ENCODE measurements at regions not wholly inside any gene's neighbourhood (a gene's known extent, or its start where the extent isn't known, plus 50 kb on each side); places are given as distances from the start of the nearest gene placed in this dataset.

DNA sequence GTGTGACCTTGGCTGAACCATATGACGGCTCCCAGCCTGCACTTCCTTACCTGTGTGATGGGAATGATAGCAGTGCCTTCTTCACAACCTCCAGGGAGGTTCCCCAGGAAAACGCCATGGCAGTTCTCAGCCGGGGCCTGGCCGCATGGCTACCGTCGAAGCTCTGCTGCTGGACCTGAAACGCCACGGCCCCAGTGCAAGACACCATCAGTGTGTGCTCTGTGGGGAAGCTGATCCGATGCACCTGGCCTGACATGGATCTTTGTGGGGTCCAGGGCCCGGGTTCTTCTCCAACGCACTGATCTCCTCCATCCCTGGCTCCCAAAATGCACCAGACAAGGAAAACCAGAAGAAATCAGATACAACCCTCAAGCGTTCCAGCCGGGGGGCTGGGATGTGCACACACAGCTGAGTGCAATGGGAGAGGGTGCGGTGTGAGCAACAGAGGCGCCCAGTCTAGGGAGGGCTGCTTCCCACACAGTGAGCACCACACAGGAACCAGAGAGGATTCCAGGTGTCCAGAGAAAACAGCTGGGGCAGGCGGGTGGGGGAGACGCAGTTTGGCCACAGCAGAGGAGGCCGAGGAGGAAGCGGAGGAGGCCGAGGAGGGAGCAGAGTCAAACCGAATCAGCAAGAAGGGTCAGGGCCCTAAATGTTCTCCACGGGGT is 54.3 kb upstream of the ZNF469 start:
- POLR2A ChIA-PET = no interaction called here
- CTCF ChIA-PET = interaction anchor here (0.9 to 2.1 kb wide), 4 partner anchors 10 to 62 kb away, joined by 3 to 5 read pairs (median 4); no protein-coding TSS in a partner anchor
- FAIRE-seq (no peak), DNase-seq (ENCODE audit: low read depth in 1 of 2, low spot score in 1 of 2) (no peak), ATAC-seq (no peak)
- TF ChIP-seq CBX2 (IDR thresholded peaks at IDR 0.05; ENCODE audit: borderline replicate concordance, low read depth) (no peak), GATA3 (IDR thresholded peaks at IDR 0.05; ENCODE audit: borderline replicate concordance) (no peak), JUN (IDR thresholded peaks at IDR 0.05) (no peak), RFX5 (IDR thresholded peaks at IDR 0.05) (no peak), EHMT2 (IDR thresholded peaks at IDR 0.05; ENCODE audit: low read depth) (no peak), RAD21 (conservative IDR thresholded peaks at IDR 0.05 in 1 of 2, IDR thresholded peaks at IDR 0.05 in 1 of 2) (no peak), POLR2AphosphoS2 (conservative IDR thresholded peaks at IDR 0.05; ENCODE audit: low read length) (no peak)
- TF ChIP-seq, protein P1, sequence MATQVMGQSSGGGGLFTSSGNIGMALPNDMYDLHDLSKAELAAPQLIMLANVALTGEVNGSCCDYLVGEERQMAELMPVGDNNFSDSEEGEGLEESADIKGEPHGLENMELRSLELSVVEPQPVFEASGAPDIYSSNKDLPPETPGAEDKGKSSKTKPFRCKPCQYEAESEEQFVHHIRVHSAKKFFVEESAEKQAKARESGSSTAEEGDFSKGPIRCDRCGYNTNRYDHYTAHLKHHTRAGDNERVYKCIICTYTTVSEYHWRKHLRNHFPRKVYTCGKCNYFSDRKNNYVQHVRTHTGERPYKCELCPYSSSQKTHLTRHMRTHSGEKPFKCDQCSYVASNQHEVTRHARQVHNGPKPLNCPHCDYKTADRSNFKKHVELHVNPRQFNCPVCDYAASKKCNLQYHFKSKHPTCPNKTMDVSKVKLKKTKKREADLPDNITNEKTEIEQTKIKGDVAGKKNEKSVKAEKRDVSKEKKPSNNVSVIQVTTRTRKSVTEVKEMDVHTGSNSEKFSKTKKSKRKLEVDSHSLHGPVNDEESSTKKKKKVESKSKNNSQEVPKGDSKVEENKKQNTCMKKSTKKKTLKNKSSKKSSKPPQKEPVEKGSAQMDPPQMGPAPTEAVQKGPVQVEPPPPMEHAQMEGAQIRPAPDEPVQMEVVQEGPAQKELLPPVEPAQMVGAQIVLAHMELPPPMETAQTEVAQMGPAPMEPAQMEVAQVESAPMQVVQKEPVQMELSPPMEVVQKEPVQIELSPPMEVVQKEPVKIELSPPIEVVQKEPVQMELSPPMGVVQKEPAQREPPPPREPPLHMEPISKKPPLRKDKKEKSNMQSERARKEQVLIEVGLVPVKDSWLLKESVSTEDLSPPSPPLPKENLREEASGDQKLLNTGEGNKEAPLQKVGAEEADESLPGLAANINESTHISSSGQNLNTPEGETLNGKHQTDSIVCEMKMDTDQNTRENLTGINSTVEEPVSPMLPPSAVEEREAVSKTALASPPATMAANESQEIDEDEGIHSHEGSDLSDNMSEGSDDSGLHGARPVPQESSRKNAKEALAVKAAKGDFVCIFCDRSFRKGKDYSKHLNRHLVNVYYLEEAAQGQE (IDR thresholded peaks at IDR 0.05) = no peak
- TF ChIP-seq, protein P2, sequence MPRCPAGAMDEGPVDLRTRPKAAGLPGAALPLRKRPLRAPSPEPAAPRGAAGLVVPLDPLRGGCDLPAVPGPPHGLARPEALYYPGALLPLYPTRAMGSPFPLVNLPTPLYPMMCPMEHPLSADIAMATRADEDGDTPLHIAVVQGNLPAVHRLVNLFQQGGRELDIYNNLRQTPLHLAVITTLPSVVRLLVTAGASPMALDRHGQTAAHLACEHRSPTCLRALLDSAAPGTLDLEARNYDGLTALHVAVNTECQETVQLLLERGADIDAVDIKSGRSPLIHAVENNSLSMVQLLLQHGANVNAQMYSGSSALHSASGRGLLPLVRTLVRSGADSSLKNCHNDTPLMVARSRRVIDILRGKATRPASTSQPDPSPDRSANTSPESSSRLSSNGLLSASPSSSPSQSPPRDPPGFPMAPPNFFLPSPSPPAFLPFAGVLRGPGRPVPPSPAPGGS (IDR thresholded peaks at IDR 0.05) = no peak
- Histone ChIP-seq H3K27ac (peak overlapping the region; percentile 57 to 99; a peak in 4 of 6 replicates), H3K4me1 (peaks cover 19% of the 10 kb centered on the region), H3K4me3 (no peak overlapping the region), H3K9me3 (no peaks in the 10 kb centered on the region), H3K4me2 (no peak overlapping the region)
- WGBS (ENCODE audit: missing lambda C conversion rate) = 94% methylated on average over 22 of the region's 22 CpGs

DNA sequence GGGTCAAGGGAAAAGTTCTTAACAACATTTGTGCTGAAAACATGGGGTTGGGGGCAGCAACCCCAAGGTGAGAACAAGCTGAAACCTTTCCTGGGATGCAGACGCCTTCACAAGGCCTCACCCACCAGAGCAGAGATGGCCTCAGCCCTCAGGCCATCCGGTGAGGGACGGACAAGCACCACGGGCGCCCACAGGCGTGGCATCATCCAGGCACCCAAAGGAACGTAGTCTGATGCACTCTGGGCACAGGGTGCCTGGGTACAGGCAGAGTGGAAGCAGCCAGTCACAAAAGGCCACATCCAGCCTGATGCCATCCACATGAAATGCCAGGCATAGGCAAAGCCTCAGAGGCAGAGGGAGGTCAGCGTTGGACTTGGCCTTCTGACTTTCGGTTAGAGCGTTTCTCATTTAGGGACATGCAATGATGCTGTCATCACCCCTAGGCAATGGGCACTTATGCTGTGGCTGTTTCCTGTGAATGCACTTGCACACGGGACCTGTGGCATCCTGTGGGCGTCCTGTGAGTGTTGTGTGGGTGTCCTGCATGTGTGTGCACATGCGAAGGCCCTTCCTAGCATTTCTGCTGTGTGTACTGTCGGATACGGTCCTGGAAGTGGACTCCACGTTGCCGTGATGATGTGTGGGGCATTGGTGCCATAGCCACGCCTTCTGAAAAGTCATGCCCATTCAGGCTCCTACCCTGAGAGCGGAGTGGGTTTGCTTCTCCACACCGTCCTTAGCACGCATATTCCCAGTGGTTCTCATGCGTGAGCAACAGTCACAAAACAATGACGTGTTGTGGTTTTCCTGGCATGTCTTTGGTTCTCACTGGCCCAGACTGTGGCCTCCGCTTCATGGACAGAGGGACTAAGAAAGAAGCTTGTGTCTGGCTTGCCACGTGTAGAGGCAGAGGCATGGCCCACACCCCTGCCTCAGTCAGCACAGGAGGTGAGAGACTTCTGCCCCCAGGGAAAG is 52.7 kb upstream of the ZNF469 start:
- 88% methylated on average over 24 of the region's 25 CpGs for WGBS (ENCODE audit: missing lambda C conversion rate)
- TF ChIP-seq CHD2 (IDR thresholded peaks at IDR 0.05; ENCODE audit: low read length, partially characterized antibody) (no peak), MAFK (IDR thresholded peaks at IDR 0.05; ENCODE audit: partially characterized antibody) (no peak), KDM1A (IDR thresholded peaks at IDR 0.05; ENCODE audit: low read depth) (no peak), KDM5A (IDR thresholded peaks at IDR 0.05) (no peak), HOXB5 (CRISPR knock-in tag; IDR thresholded peaks at IDR 0.05) (no peak), FOSL2 (IDR thresholded peaks at IDR 0.05) (no peak), FOSL2 (CRISPR knock-in tag; IDR thresholded peaks at IDR 0.05) (no peak), RCOR1 (IDR thresholded peaks at IDR 0.05; ENCODE audit: low read depth, low read length) (no peak), ZC3H11A (IDR thresholded peaks at IDR 0.05) (no peak), NR3C1 (IDR thresholded peaks at IDR 0.05) (no peak), CBX8 (IDR thresholded peaks at IDR 0.05) (no peak), RFX5 (IDR thresholded peaks at IDR 0.05) (no peak), POLR2A (IDR thresholded peaks at IDR 0.05; ENCODE audit: low read length) (no peak), PHF8 (IDR thresholded peaks at IDR 0.05; ENCODE audit: borderline replicate concordance, low read depth) (no peak), MAX (IDR thresholded peaks at IDR 0.05) (no peak), ZFP36 (IDR thresholded peaks at IDR 0.05; ENCODE audit: borderline replicate concordance, partially characterized antibody) (no peak)
- TF ChIP-seq, protein P3, sequence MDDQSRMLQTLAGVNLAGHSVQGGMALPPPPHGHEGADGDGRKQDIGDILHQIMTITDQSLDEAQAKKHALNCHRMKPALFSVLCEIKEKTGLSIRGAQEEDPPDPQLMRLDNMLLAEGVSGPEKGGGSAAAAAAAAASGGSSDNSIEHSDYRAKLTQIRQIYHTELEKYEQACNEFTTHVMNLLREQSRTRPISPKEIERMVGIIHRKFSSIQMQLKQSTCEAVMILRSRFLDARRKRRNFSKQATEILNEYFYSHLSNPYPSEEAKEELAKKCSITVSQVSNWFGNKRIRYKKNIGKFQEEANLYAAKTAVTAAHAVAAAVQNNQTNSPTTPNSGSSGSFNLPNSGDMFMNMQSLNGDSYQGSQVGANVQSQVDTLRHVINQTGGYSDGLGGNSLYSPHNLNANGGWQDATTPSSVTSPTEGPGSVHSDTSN (IDR thresholded peaks at IDR 0.05) = no peak
- TF ChIP-seq, protein P4, sequence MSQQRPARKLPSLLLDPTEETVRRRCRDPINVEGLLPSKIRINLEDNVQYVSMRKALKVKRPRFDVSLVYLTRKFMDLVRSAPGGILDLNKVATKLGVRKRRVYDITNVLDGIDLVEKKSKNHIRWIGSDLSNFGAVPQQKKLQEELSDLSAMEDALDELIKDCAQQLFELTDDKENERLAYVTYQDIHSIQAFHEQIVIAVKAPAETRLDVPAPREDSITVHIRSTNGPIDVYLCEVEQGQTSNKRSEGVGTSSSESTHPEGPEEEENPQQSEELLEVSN (IDR thresholded peaks at IDR 0.05; ENCODE audit: borderline replicate concordance, low read depth) = no peak
- no peak for DNase-seq (ENCODE audit: low read depth in 1 of 2, low spot score in 1 of 2)
- ATAC-seq = no peak
- Histone ChIP-seq H3K27ac (peak overlapping the region; percentile 57 to 99), H3K9me3 (0 out of 3 replicates have a peak, but pooled peaks cover 4% of the 10 kb centered on the region), H3K4me1 (peaks cover 33% of the 10 kb centered on the region), H3K4me2 (no peak overlapping the region), H3K4me3 (no peak overlapping the region)
- CTCF ChIA-PET = interaction anchor here (0.8 to 1.3 kb wide), 3 partner anchors 12 to 39 kb away, joined by 3 to 5 read pairs (median 3); no protein-coding TSS in a partner anchor
- FAIRE-seq = no peak
- POLR2A ChIA-PET = no interaction called here
